SH-SY5Y (cell line): ENCODE measurements at regions not wholly inside any gene's neighbourhood (a gene's known extent, or its start where the extent isn't known, plus 50 kb on each side); places are given as distances from the start of the nearest gene placed in this dataset.

Source experiments
- GATA2 ChIP-seq: IDR thresholded peaks from 2 replicates; pipeline ENCODE4 v1.6.1; 2011; ENCODE audit warnings: mild to moderate bottlenecking, low read depth, low read length
- GATA3 ChIP-seq: IDR thresholded peaks from 2 replicates; pipeline ENCODE4 v1.6.1; 2011; ENCODE audit warnings: low read depth, mild to moderate bottlenecking, low read length, moderate library complexity

- TF ChIP-seq GATA3: no peak
- TF ChIP-seq GATA2: no peak
These were observed 56.4 kb upstream of the PTGFR start for GRCh38 chr1:78434351-78434750.

- TF ChIP-seq GATA2 (no peak), GATA3 (no peak)
These were observed 53.8 kb upstream of the PTGFR start for GRCh38 chr1:78436961-78437360.

- no peak for TF ChIP-seq GATA3
These were observed 53.4 kb upstream of the PTGFR start for GRCh38 chr1:78437396-78437795.

GRCh38 chr1:78437941-78438340 is 52.8 kb upstream of the PTGFR start:
- TF ChIP-seq GATA2 (no peak), GATA3 (no peak)

- no peak for TF ChIP-seq GATA3
- TF ChIP-seq GATA2: no peak
These were observed 50.4 kb upstream of the PTGFR start for GRCh38 chr1:78440381-78440793.
